ENCODE measurements at regions not wholly inside any gene's neighbourhood (a gene's known extent, or its start where the extent isn't known, plus 50 kb on each side); places are given as distances from the start of the nearest gene placed in this dataset.

GRCh38 chr5:93145767-93146166 lies 435.3 kb downstream of the NR2F1-AS1 start:
- Mint-ChIP-seq H3K4me3 (no peak overlapping the region), H3K4me1 (no peaks in the 10 kb centered on the region), H3K27me3 (no peaks in the 10 kb centered on the region), H3K9me3 (ENCODE audit: insufficient read depth) (peaks cover 6% of the 10 kb centered on the region), H3K27ac (no peak overlapping the region)
- no peak overlapping the region for H3K27ac ChIP-seq (ENCODE audit: low read length in 2 of 2)
- peaks cover 0 to 5% (median 0%) of the 10 kb centered on the region in 3 donors for H3K9me3 ChIP-seq (ENCODE audit: control extremely low read depth in 1 of 3, control insufficient read depth in 2 of 3, insufficient read depth in 1 of 3, low read length in 2 of 3)
- no peak overlapping the region for H3K4me3 ChIP-seq (ENCODE audit: control extremely low read depth in 1 of 5, extremely low read depth in 1 of 5, insufficient read depth in 1 of 5, low read depth in 2 of 5, low read length in 4 of 5)
- intact Hi-C loops (cut with micrococcal nuclease) = no loop called here
- H3K4me2 ChIP-seq (replicated peaks; ENCODE audit: low read depth, low read length, poor library complexity, severe bottlenecking) = no peak overlapping the region
- WGBS (ENCODE audit: insufficient coverage) = no CpG with 5 or more reads among the region's 2 CpGs
- ChIA-PET POLR2A (no interaction called here), CTCF (no interaction called here)
- DNase-seq (no peak), ATAC-seq (ENCODE audit: low read depth) (no peak)
- no peaks in the 10 kb centered on the region for H3K4me1 ChIP-seq (ENCODE audit: control insufficient read depth in 2 of 2, insufficient read depth in 2 of 2, low read length in 2 of 2)
- no peaks in the 10 kb centered on the region for H3K36me3 ChIP-seq (replicated peaks in 1 of 2; ENCODE audit: control extremely low read depth in 1 of 2, control insufficient read depth in 1 of 2, extremely low read depth in 1 of 2, insufficient read depth in 2 of 2, low read length in 1 of 2)
- H3K79me2 ChIP-seq (ENCODE audit: control insufficient read depth, insufficient read depth, low read length) = no peaks in the 10 kb centered on the region
- no peaks in the 10 kb centered on the region for H3K27me3 ChIP-seq (replicated peaks in 1 of 4; ENCODE audit: control extremely low read depth in 1 of 4, control insufficient read depth in 3 of 4, insufficient read depth in 4 of 4, low read length in 3 of 4)
- no peak overlapping the region for H3K9ac ChIP-seq (ENCODE audit: low read length)
- H4K20me1 ChIP-seq (ENCODE audit: control insufficient read depth, insufficient read depth, low read length, poor library complexity, severe bottlenecking) = no peaks in the 10 kb centered on the region
- TF ChIP-seq CTCF (IDR thresholded peaks at IDR 0.05) = no peak
- no peak for TF ChIP-seq EZH2 (IDR thresholded peaks at IDR 0.05; ENCODE audit: borderline replicate concordance, insufficient read depth, low read depth, low read length, poor library complexity, severe bottlenecking)
- no peak overlapping the region for H2AFZ ChIP-seq (ENCODE audit: insufficient read depth, low read depth, low read length, poor library complexity, severe bottlenecking)

- H3K4me1 Mint-ChIP-seq = no peaks in the 10 kb centered on the region
- WGBS (ENCODE audit: insufficient coverage) = 97% methylated on average over 19 of the region's 19 CpGs
- ChIA-PET POLR2A (no interaction called here), CTCF (no interaction called here)
- H3K27ac Mint-ChIP-seq = no peak overlapping the region
- Histone ChIP-seq H3K4me3 (ENCODE audit: control extremely low read depth in 1 of 5, extremely low read depth in 1 of 5, insufficient read depth in 1 of 5, low read depth in 2 of 5, low read length in 4 of 5) (no peak overlapping the region), H3K9ac (ENCODE audit: low read length) (no peak overlapping the region), H3K79me2 (ENCODE audit: control insufficient read depth, insufficient read depth, low read length) (no peaks in the 10 kb centered on the region), H3K27ac (ENCODE audit: low read length in 2 of 2) (no peak overlapping the region), H4K20me1 (ENCODE audit: control insufficient read depth, insufficient read depth, low read length, poor library complexity, severe bottlenecking) (no peaks in the 10 kb centered on the region), H3K4me1 (ENCODE audit: control insufficient read depth in 2 of 2, insufficient read depth in 2 of 2, low read length in 2 of 2) (no peaks in the 10 kb centered on the region), H3K9me3 (ENCODE audit: control extremely low read depth in 1 of 3, control insufficient read depth in 2 of 3, insufficient read depth in 1 of 3, low read length in 2 of 3) (peaks cover 0 to 5% (median 0%) of the 10 kb centered on the region in 3 donors), H3K36me3 (replicated peaks in 1 of 2; ENCODE audit: control extremely low read depth in 1 of 2, control insufficient read depth in 1 of 2, extremely low read depth in 1 of 2, insufficient read depth in 2 of 2, low read length in 1 of 2) (no peaks in the 10 kb centered on the region), H3K4me2 (replicated peaks; ENCODE audit: low read depth, low read length, poor library complexity, severe bottlenecking) (no peak overlapping the region), H2AFZ (ENCODE audit: insufficient read depth, low read depth, low read length, poor library complexity, severe bottlenecking) (no peak overlapping the region), H3K27me3 (replicated peaks in 1 of 4; ENCODE audit: control extremely low read depth in 1 of 4, control insufficient read depth in 3 of 4, insufficient read depth in 4 of 4, low read length in 3 of 4) (no peaks in the 10 kb centered on the region)
- H3K27me3 Mint-ChIP-seq = no peaks in the 10 kb centered on the region
- intact Hi-C loops (cut with micrococcal nuclease) = no loop called here
- TF ChIP-seq EZH2 (IDR thresholded peaks at IDR 0.05; ENCODE audit: borderline replicate concordance, insufficient read depth, low read depth, low read length, poor library complexity, severe bottlenecking) = no peak
- no peak for TF ChIP-seq CTCF (IDR thresholded peaks at IDR 0.05)
- peaks cover 6% of the 10 kb centered on the region for H3K9me3 Mint-ChIP-seq (ENCODE audit: insufficient read depth)
- ATAC-seq (ENCODE audit: low read depth) (no peak), DNase-seq (no peak)
- H3K4me3 Mint-ChIP-seq = no peak overlapping the region
Observed at GRCh38 chr5:93145019-93145418, 436.0 kb downstream of the NR2F1-AS1 start.

Data from B cell (primary cell).